ENCODE measurements at regions not wholly inside any gene's neighbourhood (a gene's known extent, or its start where the extent isn't known, plus 50 kb on each side); places are given as distances from the start of the nearest gene placed in this dataset.
A peak's percentile ranks its signal among the peaks of the same experiment; 100 is the strongest.

DNA sequence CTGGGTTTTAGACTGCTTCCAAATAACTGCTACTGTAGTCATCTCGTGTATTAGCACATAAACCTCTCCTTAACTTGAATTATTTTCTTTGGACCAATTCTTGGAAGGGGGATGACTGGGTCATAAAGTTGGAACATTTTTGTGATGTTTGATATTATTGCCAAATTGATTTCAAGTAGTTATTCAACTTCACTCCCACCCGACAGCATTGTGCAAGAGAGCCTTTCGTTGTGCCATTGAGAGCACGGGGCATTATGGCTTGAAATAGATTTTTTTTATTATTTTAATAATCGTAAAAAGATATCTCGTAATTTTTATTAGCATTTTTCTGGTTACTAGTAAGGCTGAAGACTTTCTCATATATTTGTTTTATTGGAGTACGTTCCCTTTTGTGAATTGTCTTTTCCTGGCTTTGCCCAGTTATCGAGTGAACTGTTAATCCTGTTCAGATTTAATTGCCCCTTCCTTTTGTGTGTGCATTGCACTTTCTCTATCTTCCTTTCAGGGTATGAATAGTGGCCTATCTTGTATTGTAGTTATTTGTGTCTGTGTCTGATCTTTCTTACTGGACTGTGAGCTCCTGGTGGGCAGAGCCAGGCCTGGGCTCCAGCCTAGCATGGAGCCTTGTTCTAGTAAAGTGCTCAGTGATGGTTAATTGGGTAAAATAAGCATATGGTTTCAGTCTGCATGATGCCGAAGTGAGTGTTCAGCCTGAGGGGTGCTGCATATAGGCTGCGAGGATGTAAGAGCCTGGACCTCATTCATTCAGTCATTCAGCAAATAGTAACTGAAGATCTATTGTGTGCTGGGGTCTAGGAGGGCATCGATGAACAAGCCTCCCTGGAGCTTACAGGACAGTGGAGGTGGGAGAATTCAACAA is 93.5 kb upstream of the SHB start (continued):
- TF ChIP-seq, protein P1, sequence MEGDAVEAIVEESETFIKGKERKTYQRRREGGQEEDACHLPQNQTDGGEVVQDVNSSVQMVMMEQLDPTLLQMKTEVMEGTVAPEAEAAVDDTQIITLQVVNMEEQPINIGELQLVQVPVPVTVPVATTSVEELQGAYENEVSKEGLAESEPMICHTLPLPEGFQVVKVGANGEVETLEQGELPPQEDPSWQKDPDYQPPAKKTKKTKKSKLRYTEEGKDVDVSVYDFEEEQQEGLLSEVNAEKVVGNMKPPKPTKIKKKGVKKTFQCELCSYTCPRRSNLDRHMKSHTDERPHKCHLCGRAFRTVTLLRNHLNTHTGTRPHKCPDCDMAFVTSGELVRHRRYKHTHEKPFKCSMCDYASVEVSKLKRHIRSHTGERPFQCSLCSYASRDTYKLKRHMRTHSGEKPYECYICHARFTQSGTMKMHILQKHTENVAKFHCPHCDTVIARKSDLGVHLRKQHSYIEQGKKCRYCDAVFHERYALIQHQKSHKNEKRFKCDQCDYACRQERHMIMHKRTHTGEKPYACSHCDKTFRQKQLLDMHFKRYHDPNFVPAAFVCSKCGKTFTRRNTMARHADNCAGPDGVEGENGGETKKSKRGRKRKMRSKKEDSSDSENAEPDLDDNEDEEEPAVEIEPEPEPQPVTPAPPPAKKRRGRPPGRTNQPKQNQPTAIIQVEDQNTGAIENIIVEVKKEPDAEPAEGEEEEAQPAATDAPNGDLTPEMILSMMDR (IDR thresholded peaks at IDR 0.05), result no peak
- TF ChIP-seq FOXJ3 (CRISPR knock-in tag; IDR thresholded peaks at IDR 0.05; ENCODE audit: borderline replicate concordance), result no peak
- TF ChIP-seq MYBL2 (CRISPR knock-in tag; IDR thresholded peaks at IDR 0.05), result no peak
- no peak for TF ChIP-seq ZNF263 (CRISPR knock-in tag; IDR thresholded peaks at IDR 0.05; ENCODE audit: low read depth)
- no peak for TF ChIP-seq RELA (CRISPR knock-in tag; IDR thresholded peaks at IDR 0.05; ENCODE audit: borderline replicate concordance)
- TF ChIP-seq, protein P2, sequence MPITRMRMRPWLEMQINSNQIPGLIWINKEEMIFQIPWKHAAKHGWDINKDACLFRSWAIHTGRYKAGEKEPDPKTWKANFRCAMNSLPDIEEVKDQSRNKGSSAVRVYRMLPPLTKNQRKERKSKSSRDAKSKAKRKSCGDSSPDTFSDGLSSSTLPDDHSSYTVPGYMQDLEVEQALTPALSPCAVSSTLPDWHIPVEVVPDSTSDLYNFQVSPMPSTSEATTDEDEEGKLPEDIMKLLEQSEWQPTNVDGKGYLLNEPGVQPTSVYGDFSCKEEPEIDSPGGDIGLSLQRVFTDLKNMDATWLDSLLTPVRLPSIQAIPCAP (CRISPR knock-in tag; IDR thresholded peaks at IDR 0.05), result no peak
- TF ChIP-seq PRRX2 (CRISPR knock-in tag; IDR thresholded peaks at IDR 0.05), result no peak
- TF ChIP-seq KAT7 (CRISPR knock-in tag; IDR thresholded peaks at IDR 0.05; ENCODE audit: borderline replicate concordance), result no peak
- TF ChIP-seq ZNF138 (CRISPR knock-in tag; conservative IDR thresholded peaks at IDR 0.05), result no peak
- no peak for TF ChIP-seq JUN (CRISPR knock-in tag; IDR thresholded peaks at IDR 0.05)
- TF ChIP-seq JAZF1 (CRISPR knock-in tag; IDR thresholded peaks at IDR 0.05), result no peak

DNA sequence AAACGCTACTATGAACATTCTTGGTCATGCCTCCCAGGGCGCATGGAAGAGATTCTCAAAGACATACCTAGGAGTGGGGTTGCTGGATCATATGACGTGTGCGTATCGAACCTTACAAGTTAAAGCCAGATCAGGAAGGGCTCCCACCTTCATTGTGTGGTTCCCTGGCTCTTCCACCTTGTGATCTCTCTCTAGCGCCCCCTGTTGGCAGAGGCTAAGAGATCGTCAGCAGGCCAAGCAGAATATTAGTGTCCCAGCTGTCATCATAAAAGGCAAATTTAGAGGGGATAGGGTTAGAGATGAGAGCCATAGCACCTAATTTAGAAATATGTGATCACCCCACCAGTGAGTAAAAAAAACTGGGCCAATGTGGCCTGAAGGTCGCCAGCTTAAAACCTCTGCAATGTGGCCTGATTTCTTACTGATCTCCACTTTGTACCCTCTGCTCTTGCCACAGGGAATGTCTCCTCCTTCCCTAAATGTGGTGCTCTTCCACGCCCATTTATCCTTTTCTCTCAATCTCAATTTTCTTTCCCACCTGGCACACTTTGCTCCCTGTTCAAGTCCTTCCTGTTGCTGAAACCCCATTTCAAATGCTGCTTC is 91.7 kb upstream of the SHB start:
- DNase-seq (ENCODE audit: low spot score), result peak; percentile 86
- POLR2A ChIA-PET, result no interaction called here

DNA sequence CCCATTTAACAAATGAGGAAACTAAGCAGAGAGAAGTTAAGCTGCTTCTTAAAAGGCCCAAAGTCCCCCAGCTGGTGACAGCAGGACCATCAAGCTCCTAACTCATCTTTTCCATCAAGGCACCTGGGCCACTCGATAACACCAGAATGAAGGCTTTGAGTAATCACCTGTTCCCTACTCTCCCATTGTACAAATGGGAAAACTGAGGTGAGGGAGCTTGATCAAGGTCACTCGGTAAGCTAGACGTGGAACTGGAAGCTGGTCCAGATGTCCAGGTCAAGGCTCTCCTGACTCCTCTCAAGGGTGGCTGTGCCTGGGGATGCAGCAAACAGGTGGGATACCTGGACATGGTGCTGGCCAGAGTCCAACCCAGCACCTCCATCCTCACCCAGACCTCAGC is 90.6 kb upstream of the SHB start:
- CTCF ChIA-PET, result interaction anchor here (1.0 to 4.1 kb wide), 10 partner anchors 11 to 247 kb away, joined by 3 to 30 read pairs (median 4); no protein-coding TSS in a partner anchor
- POLR2A ChIA-PET, result no interaction called here
- no peaks in the 10 kb centered on the region for H3K36me3 Mint-ChIP-seq
- peaks cover 7% of the 10 kb centered on the region for H3K27me3 Mint-ChIP-seq (ENCODE audit: low read depth)
- no peak overlapping the region for H3K27ac Mint-ChIP-seq
- H3K4me3 Mint-ChIP-seq, result no peak overlapping the region
- no peak for ATAC-seq
- DNase-seq (ENCODE audit: low spot score), result no peak
- H3K9me3 Mint-ChIP-seq, result no peaks in the 10 kb centered on the region
- no peaks in the 10 kb centered on the region for H3K4me1 Mint-ChIP-seq
- TF ChIP-seq JUN (CRISPR knock-in tag; IDR thresholded peaks at IDR 0.05) (no peak), ZNF416 (CRISPR knock-in tag; IDR thresholded peaks at IDR 0.05) (no peak), ZNF263 (CRISPR knock-in tag; IDR thresholded peaks at IDR 0.05; ENCODE audit: low read depth) (no peak), NR3C1 (CRISPR knock-in tag; conservative IDR thresholded peaks at IDR 0.05; ENCODE audit: low read depth) (no peak), KAT7 (CRISPR knock-in tag; IDR thresholded peaks at IDR 0.05; ENCODE audit: borderline replicate concordance) (no peak), TCF7 (CRISPR knock-in tag; IDR thresholded peaks at IDR 0.05; ENCODE audit: low read depth) (no peak), ZNF671 (CRISPR knock-in tag; IDR thresholded peaks at IDR 0.05) (no peak)
- TF ChIP-seq, protein P3, sequence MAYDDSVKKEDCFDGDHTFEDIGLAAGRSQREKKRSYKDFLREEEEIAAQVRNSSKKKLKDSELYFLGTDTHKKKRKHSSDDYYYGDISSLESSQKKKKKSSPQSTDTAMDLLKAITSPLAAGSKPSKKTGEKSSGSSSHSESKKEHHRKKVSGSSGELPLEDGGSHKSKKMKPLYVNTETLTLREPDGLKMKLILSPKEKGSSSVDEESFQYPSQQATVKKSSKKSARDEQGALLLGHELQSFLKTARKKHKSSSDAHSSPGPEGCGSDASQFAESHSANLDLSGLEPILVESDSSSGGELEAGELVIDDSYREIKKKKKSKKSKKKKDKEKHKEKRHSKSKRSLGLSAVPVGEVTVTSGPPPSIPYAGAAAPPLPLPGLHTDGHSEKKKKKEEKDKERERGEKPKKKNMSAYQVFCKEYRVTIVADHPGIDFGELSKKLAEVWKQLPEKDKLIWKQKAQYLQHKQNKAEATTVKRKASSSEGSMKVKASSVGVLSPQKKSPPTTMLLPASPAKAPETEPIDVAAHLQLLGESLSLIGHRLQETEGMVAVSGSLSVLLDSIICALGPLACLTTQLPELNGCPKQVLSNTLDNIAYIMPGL (CRISPR knock-in tag; IDR thresholded peaks at IDR 0.05), result no peak
- TF ChIP-seq, protein P4, sequence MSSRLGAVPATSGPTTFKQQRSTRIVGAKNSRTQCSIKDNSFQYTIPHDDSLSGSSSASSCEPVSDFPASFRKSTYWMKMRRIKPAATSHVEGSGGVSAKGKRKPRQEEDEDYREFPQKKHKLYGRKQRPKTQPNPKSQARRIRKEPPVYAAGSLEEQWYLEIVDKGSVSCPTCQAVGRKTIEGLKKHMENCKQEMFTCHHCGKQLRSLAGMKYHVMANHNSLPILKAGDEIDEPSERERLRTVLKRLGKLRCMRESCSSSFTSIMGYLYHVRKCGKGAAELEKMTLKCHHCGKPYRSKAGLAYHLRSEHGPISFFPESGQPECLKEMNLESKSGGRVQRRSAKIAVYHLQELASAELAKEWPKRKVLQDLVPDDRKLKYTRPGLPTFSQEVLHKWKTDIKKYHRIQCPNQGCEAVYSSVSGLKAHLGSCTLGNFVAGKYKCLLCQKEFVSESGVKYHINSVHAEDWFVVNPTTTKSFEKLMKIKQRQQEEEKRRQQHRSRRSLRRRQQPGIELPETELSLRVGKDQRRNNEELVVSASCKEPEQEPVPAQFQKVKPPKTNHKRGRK (CRISPR knock-in tag; IDR thresholded peaks at IDR 0.05; ENCODE audit: borderline replicate concordance), result no peak
- TF ChIP-seq, protein P2 (CRISPR knock-in tag; IDR thresholded peaks at IDR 0.05), result no peak

More for the DNA sequence above, 91.7 kb upstream of the SHB start:
- Mint-ChIP-seq H3K4me1 (no peaks in the 10 kb centered on the region), H3K27ac (no peak overlapping the region; the same call in 1 of the 2 replicates), H3K4me3 (no peak overlapping the region), H3K9me3 (no peaks in the 10 kb centered on the region), H3K36me3 (no peaks in the 10 kb centered on the region), H3K27me3 (ENCODE audit: low read depth) (peaks cover 7% of the 10 kb centered on the region)
- CTCF ChIA-PET, result interaction anchor here (0.5 to 4.1 kb wide), 15 partner anchors 11 to 258 kb away, joined by 3 to 30 read pairs (median 4); no protein-coding TSS in a partner anchor
- ATAC-seq, result peak; percentile 87
- TF ChIP-seq, protein P5, sequence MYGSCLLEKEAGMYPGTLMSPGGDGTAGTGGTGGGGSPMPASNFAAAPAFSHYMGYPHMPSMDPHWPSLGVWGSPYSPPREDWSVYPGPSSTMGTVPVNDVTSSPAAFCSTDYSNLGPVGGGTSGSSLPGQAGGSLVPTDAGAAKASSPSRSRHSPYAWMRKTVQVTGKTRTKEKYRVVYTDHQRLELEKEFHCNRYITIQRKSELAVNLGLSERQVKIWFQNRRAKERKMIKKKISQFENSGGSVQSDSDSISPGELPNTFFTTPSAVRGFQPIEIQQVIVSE (CRISPR knock-in tag; IDR thresholded peaks at IDR 0.05; ENCODE audit: borderline replicate concordance), result no peak
- TF ChIP-seq, protein P1 (IDR thresholded peaks at IDR 0.05), result peak; percentile 91
- TF ChIP-seq GABPB1 (CRISPR knock-in tag; IDR thresholded peaks at IDR 0.05), result no peak

All from WTC11 (cell line).